H9 (cell line): ENCODE measurements at regions not wholly inside any gene's neighbourhood (a gene's known extent, or its start where the extent isn't known, plus 50 kb on each side); places are given as distances from the start of the nearest gene placed in this dataset.

Experiments used
- DNase-seq: peaks from one replicate; pipeline ENCODE4 v3.0.0-alpha.2; 2017
- H2AFZ ChIP-seq: one replicate; pipeline ENCODE4 v1.6.1; 2013; ENCODE audit warnings: mild to moderate bottlenecking, low read length, control low read depth, moderate library complexity
- H2AK5ac ChIP-seq: 2 replicates; pipeline ENCODE4 v1.6.1; 2013; ENCODE audit warnings: low read length, control low read depth, mixed read lengths; ENCODE audit not compliant: insufficient read length
- H2BK120ac ChIP-seq: one replicate; pipeline ENCODE4 v1.6.1; 2013; ENCODE audit warnings: low read depth, mild to moderate bottlenecking, low read length, control low read depth, inconsistent platforms; ENCODE audit not compliant: poor library complexity, severe bottlenecking
- H2BK12ac ChIP-seq: 2 replicates; pipeline ENCODE4 v1.6.1; 2013; ENCODE audit warnings: low read length, control low read depth, mixed read lengths, low read depth; ENCODE audit not compliant: insufficient read length
- H2BK15ac ChIP-seq: 2 replicates; pipeline ENCODE4 v1.6.1; 2013; ENCODE audit warnings: low read depth, low read length, control low read depth
- H2BK20ac ChIP-seq: one replicate; pipeline ENCODE4 v1.6.1; 2013; ENCODE audit warnings: low read depth, mild to moderate bottlenecking, low read length, control low read depth, inconsistent platforms; ENCODE audit not compliant: poor library complexity, severe bottlenecking
- H2BK5ac ChIP-seq: 2 replicates; pipeline ENCODE4 v1.6.1; 2013; ENCODE audit warnings: low read length, control low read depth, mixed read lengths; ENCODE audit not compliant: insufficient read length
- H3K14ac ChIP-seq: 2 replicates; pipeline ENCODE4 v1.6.1; 2013; ENCODE audit warnings: low read length, control low read depth; ENCODE audit not compliant: insufficient read depth
- H3K18ac ChIP-seq: 2 replicates; pipeline ENCODE4 v1.6.1; 2013; ENCODE audit warnings: low read depth, mild to moderate bottlenecking, mixed read lengths, low read length, control low read depth; ENCODE audit not compliant: insufficient read length
- H3K23ac ChIP-seq: 2 replicates; pipeline ENCODE4 v1.6.1; 2013; ENCODE audit warnings: low read length, control low read depth, mixed read lengths, low read depth; ENCODE audit not compliant: insufficient read length
- H3K23me2 ChIP-seq: 2 replicates; pipeline ENCODE4 v1.6.1; 2013; ENCODE audit warnings: low read depth, mild to moderate bottlenecking, mixed read lengths, low read length, control low read depth; ENCODE audit not compliant: insufficient read length, poor library complexity, severe bottlenecking
- H3K27ac ChIP-seq: 2 replicates; pipeline ENCODE4 v1.5.1; 2013; ENCODE audit warnings: low read length, control low read depth, mixed read lengths, low read depth; ENCODE audit not compliant: insufficient read length
- H3K27me3 ChIP-seq: 2 replicates; pipeline ENCODE4 v1.6.1; 2013; ENCODE audit warnings: low read length, control low read depth, inconsistent platforms; ENCODE audit not compliant: insufficient read depth
- H3K4ac ChIP-seq: 2 replicates; pipeline ENCODE4 v1.6.1; 2013; ENCODE audit warnings: low read depth, mild to moderate bottlenecking, control low read depth, inconsistent platforms, low read length, moderate library complexity
- H3K4me1 ChIP-seq: 2 replicates; pipeline ENCODE4 v1.6.1; 2013; ENCODE audit warnings: low read length, control low read depth, inconsistent platforms; ENCODE audit not compliant: insufficient read depth
- H3K4me2 ChIP-seq: 2 replicates; pipeline ENCODE4 v1.6.1; 2013; ENCODE audit warnings: low read length, control low read depth, mixed read lengths; ENCODE audit not compliant: insufficient read length, insufficient read depth
- H3K56ac ChIP-seq: 2 replicates; pipeline ENCODE4 v1.6.1; 2013; ENCODE audit warnings: low read depth, mild to moderate bottlenecking, mixed read lengths, low read length, control low read depth; ENCODE audit not compliant: insufficient read length
- H3K79me1 ChIP-seq: 2 replicates; pipeline ENCODE4 v1.6.1; 2013; ENCODE audit warnings: low read depth, mild to moderate bottlenecking, moderate library complexity, low read length, control low read depth, inconsistent platforms; ENCODE audit not compliant: insufficient read depth, poor library complexity, severe bottlenecking
- H3K79me2 ChIP-seq: 2 replicates; pipeline ENCODE4 v1.6.1; 2013; ENCODE audit warnings: low read length, control low read depth, inconsistent platforms; ENCODE audit not compliant: insufficient read depth
- H3K9ac ChIP-seq: 2 replicates; pipeline ENCODE4 v1.6.1; 2013; ENCODE audit warnings: low read length, control low read depth, mixed read lengths; ENCODE audit not compliant: insufficient read length; ENCODE audit errors: extremely low read depth
- H3K9me3 ChIP-seq: one replicate; pipeline ENCODE4 v1.6.1; 2013; ENCODE audit warnings: low read depth, low read length, inconsistent platforms; ENCODE audit not compliant: control insufficient read depth
- H3T11ph ChIP-seq: one replicate; pipeline ENCODE4 v1.6.1; 2013; ENCODE audit warnings: mild to moderate bottlenecking, low read length, control low read depth, inconsistent platforms
- H4K20me1 ChIP-seq: one replicate; pipeline ENCODE4 v1.6.1; 2013; ENCODE audit not compliant: control insufficient read depth, insufficient read length, insufficient read depth
- H4K5ac ChIP-seq: 2 replicates; pipeline ENCODE4 v1.6.1; 2013; ENCODE audit warnings: low read depth, mild to moderate bottlenecking, mixed read lengths, low read length, control low read depth; ENCODE audit not compliant: insufficient read length
- H4K8ac ChIP-seq: replicated peaks from 2 replicates; pipeline ENCODE4 v1.6.1; 2013; ENCODE audit warnings: low read length, control low read depth, mixed read lengths, low read depth; ENCODE audit not compliant: insufficient read length
- H4K91ac ChIP-seq: 2 replicates; pipeline ENCODE4 v1.6.1; 2013; ENCODE audit warnings: low read depth, mild to moderate bottlenecking, moderate library complexity, mixed read lengths, low read length, control low read depth; ENCODE audit not compliant: insufficient read length
- H3K27ac Mint-ChIP-seq, 3 experiments: 2 replicates in 2 of 3; 3 replicates in 1 of 3; pipeline ENCODE4 v1.8.0; 2020 to 2021; ENCODE audit warnings: mixed read lengths in 3 of 3, mild to moderate bottlenecking in 1 of 3, moderate library complexity in 1 of 3
- H3K27me3 Mint-ChIP-seq: 2 replicates; pipeline ENCODE4 v1.8.0; 2021; ENCODE audit warnings: low read depth, mild to moderate bottlenecking, moderate library complexity, mixed read lengths
- H3K36me3 Mint-ChIP-seq, 3 experiments: 2 replicates in 2 of 3; 3 replicates in 1 of 3; pipeline ENCODE4 v1.8.0; 2020 to 2021; ENCODE audit warnings: low read depth in 3 of 3, mixed read lengths in 3 of 3; ENCODE audit not compliant: insufficient read depth in 1 of 3
- H3K4me1 Mint-ChIP-seq, 2 experiments: 2 replicates each; pipeline ENCODE4 v1.8.0; 2020; ENCODE audit warnings: mixed read lengths in 2 of 2
- H3K4me3 Mint-ChIP-seq, 2 experiments: 2 replicates in 1 of 2; 3 replicates in 1 of 2; pipeline ENCODE4 v1.8.0; 2020 to 2021; ENCODE audit warnings: mild to moderate bottlenecking in 2 of 2, mixed read lengths in 2 of 2, moderate library complexity in 1 of 2
- H3K9me3 Mint-ChIP-seq, 2 experiments: 2 replicates in 1 of 2; 3 replicates in 1 of 2; pipeline ENCODE4 v1.8.0; 2020; ENCODE audit warnings: mild to moderate bottlenecking in 2 of 2, mixed read lengths in 2 of 2, moderate library complexity in 1 of 2
- CTCF ChIP-seq: fragments of 200-600 bp; sonication (generic); conservative IDR thresholded peaks from 3 replicates; pipeline ENCODE4 v1.8.0; 2021; ENCODE audit warnings: antibody characterized with exemption, mild to moderate bottlenecking
- WGBS: extraction: QIAGEN DNeasy Blood & Tissue Kit; methylation state at CpG from one replicate; pipeline ENCODE4 v1.1.7; 2013; ENCODE audit warnings: missing lambda C conversion rate, low lambda C conversion rate, mixed read lengths; ENCODE audit not compliant: insufficient read length; ENCODE audit errors: extremely low coverage; 5-methylcytosine and 5-hydroxymethylcytosine counted together

DNA sequence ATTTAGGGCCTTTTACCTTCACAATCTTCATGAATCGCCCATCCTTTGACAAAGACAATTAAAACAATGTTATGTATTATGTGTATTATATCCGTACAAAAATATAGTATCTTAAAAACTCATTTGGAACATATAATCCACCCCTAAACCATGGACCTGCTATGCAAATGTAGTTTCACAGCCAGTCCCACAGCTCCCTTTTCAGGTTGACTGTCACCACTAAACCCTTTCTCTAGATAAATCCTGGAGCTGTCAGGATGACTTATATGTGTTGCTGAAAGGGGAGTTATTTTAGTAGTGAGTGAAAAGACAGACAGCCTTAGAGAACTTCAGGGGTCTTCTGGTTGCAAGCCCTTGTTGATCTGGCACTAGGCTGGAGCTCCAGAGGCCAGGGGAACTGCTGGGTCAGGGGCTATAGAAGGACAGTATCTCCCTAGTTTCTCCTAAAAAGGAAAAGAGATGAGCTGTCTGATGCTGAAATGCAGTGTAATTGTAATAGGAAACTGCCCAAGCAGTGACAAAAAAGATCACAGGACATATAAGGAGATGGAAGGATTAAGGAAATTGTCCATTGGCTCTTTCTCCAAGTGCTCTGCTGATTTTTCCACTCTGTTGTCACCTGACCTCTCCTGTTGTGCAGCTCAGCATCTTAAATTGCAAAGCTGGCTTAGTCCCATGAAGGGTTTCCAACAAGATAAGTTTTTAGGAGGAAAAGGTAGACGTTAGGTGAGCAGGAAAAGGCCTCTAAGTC lies 127.7 kb downstream of the S1PR1 start:
- Histone ChIP-seq H3T11ph (no peak overlapping the region), H2BK120ac (no peak overlapping the region), H3K23ac (no peak overlapping the region), H2BK12ac (no peak overlapping the region), H3K18ac (no peak overlapping the region), H3K79me1 (no peaks in the 10 kb centered on the region), H3K4me1 (no peaks in the 10 kb centered on the region; the same call in 1 of the 2 replicates), H3K9ac (no peak overlapping the region), H4K5ac (no peak overlapping the region), H3K79me2 (no peaks in the 10 kb centered on the region), H2AFZ (no peak overlapping the region), H2AK5ac (no peak overlapping the region), H2BK5ac (no peak overlapping the region), H3K4ac (no peak overlapping the region), H4K91ac (no peak overlapping the region), H2BK15ac (no peak overlapping the region), H4K20me1 (no peaks in the 10 kb centered on the region), H3K27ac (no peak overlapping the region), H4K8ac (no peak overlapping the region), H3K14ac (no peak overlapping the region), H3K23me2 (no peaks in the 10 kb centered on the region), H3K9me3 (no peaks in the 10 kb centered on the region), H3K56ac (no peak overlapping the region), H2BK20ac (no peak overlapping the region), H3K27me3 (no peaks in the 10 kb centered on the region), H3K4me2 (no peak overlapping the region)
- no peak for DNase-seq
- Mint-ChIP-seq H3K4me3 (no peak overlapping the region), H3K9me3 (no peaks in the 10 kb centered on the region), H3K4me1 (peaks cover 3 to 5% of the 10 kb centered on the region in 2 experiments; a peak in 3 of 4 replicates), H3K27me3 (no peaks in the 10 kb centered on the region), H3K27ac (no peak overlapping the region), H3K36me3 (no peaks in the 10 kb centered on the region; a peak in 1 of 7 replicates)
- no peak for TF ChIP-seq CTCF
- WGBS: no CpG with 5 or more reads among the region's 3 CpGs
